ENCODE measurements at regions not wholly inside any gene's neighbourhood (a gene's known extent, or its start where the extent isn't known, plus 50 kb on each side); places are given as distances from the start of the nearest gene placed in this dataset.

DNA sequence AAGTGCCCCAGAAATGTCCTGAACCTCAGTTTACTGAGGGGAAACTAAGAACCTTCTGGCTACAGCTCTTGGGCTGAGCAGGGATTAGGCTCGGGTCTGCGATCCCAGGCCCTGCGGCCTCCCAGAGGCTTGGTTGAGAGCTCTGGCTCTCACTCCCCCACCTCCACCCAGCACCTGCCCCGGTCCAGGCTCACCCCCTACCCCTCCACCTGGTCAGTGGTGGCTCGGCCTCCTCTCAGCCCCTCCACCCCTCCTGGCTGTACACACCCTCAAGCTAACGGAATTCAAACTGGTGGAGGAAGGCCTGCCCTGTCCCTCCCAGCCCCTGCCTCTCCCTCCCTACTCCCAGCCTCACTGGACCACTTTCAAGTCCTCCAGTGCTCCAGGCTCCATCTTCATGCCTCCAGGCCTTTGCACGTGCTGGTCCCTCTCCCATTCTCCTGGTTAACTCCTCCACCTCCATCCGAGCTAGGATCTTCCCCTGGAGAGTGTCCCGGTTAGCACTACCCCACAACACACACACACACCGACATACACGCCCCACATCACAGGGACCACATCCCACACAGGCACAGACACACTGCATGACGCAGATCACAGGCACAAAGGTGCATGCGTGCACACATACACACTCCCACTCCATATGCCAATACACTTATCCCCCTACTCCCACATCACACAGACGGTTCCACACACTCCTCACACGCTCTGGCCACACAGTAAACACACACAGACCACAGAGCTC, 130.9 kb downstream of the C9orf50 start:
- Histone ChIP-seq H4K8ac (ENCODE audit: low read length) (peak overlapping the region; percentile 95), H3K4me3 (ENCODE audit: insufficient read depth in 1 of 2, low read depth in 1 of 2, low read length in 2 of 2) (peak overlapping the region in 1 of 2 experiments; percentile 81), H2AFZ (ENCODE audit: low read depth, low read length) (no peak overlapping the region), H3K9ac (ENCODE audit: low read length) (peak overlapping the region; percentile 92), H3K4ac (ENCODE audit: low read depth in 1 of 2, low read length in 2 of 2) (peak overlapping the region; percentile 89 to 98), H3K23ac (ENCODE audit: low read length in 2 of 2) (peak overlapping the region in 1 of 2 experiments; percentile 27), H3K27ac (ENCODE audit: low read length, poor library complexity, severe bottlenecking) (peak overlapping the region; percentile 98), H2BK12ac (ENCODE audit: low read length in 2 of 2) (peak overlapping the region; percentile 76 to 94), H3K9me3 (ENCODE audit: control insufficient read depth, low read length) (no peaks in the 10 kb centered on the region), H3K27me3 (ENCODE audit: control insufficient read depth in 1 of 2, insufficient read depth in 1 of 2, low read length in 2 of 2) (no peaks in the 10 kb centered on the region), H3K79me1 (replicated peaks; ENCODE audit: low read length, poor library complexity, severe bottlenecking) (peaks cover 6% of the 10 kb centered on the region), H2BK120ac (ENCODE audit: low read depth, low read length) (peak overlapping the region; percentile 97), H3K14ac (ENCODE audit: low read length in 2 of 2) (peak overlapping the region in 1 of 2 experiments; percentile 82), H3K36me3 (ENCODE audit: control insufficient read depth in 1 of 2, insufficient read depth in 2 of 2, low read depth in 1 of 2, low read length in 2 of 2) (peaks cover 12% of the 10 kb centered on the region in 2 experiments), H4K91ac (ENCODE audit: low read length) (peak overlapping the region; percentile 95), H2BK5ac (ENCODE audit: low read depth, low read length, poor library complexity, severe bottlenecking) (peak overlapping the region; percentile 75), H2BK15ac (ENCODE audit: low read depth, poor library complexity, severe bottlenecking) (peak overlapping the region; percentile 92), H2AK5ac (ENCODE audit: low read length, severe bottlenecking) (peak overlapping the region; percentile 95), H3K4me1 (ENCODE audit: control insufficient read depth, insufficient read depth, low read depth, low read length) (peaks cover 70% of the 10 kb centered on the region), H3K4me2 (ENCODE audit: low read length, poor library complexity, severe bottlenecking) (peak overlapping the region; percentile 52), H3K18ac (ENCODE audit: low read depth in 1 of 2, low read length in 2 of 2) (peak overlapping the region; percentile 67 to 98)
- WGBS = 77% methylated on average over 15 of the region's 15 CpGs
- peak; percentile 39 for DNase-seq

DNA sequence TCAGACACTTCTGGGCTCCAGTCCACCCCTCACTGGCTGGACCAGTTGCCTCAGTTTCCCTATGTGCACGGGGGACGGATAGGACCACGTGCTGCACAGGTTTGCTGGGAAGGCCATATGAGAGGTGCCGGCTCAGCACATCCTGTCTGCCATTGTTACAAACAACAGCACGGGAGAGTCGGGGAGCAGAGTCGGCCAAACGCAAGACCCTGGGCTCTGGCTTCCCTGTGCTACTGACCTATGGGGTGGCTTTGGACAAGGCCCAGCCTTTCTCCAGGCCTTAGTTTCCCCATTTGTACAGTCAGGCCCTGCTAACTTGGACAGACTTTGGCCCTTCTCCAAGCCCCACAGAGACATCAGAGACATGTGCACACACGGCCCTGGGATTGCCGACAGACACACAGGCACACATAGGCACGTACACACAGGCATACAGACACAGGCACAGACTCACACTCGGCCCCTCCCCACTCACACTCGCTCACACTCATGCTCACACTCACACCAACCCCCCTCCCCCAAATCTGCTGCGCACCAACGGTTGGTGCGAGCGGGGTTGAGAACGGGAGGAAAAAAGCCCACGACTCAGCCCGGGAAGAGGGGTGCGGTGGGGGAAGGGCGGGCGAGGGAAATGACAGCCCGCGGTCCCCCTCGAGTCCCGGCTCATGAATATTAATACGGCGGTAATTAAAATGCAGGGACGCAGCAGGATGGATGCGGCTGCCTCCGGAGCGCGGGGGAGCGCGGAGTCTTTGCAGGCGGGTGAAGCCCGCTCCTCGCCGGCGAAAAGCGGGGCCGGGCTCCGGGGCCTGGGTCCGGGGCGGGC, 133.0 kb downstream of the C9orf50 start:
- Histone ChIP-seq H3K27ac (ENCODE audit: low read length, poor library complexity, severe bottlenecking) (peak overlapping the region; percentile 92), H2BK12ac (ENCODE audit: low read length in 2 of 2) (peak overlapping the region; percentile 81 to 100), H3K4me1 (ENCODE audit: control insufficient read depth, insufficient read depth, low read depth, low read length) (peaks cover 74% of the 10 kb centered on the region), H3K4ac (ENCODE audit: low read depth in 1 of 2, low read length in 2 of 2) (peak overlapping the region; percentile 90 to 99), H2BK120ac (ENCODE audit: low read depth, low read length) (peak overlapping the region; percentile 98), H3K27me3 (ENCODE audit: control insufficient read depth in 1 of 2, insufficient read depth in 1 of 2, low read length in 2 of 2) (no peaks in the 10 kb centered on the region), H3K4me3 (ENCODE audit: insufficient read depth in 1 of 2, low read depth in 1 of 2, low read length in 2 of 2) (peak overlapping the region in 1 of 2 experiments; percentile 60), H3K14ac (ENCODE audit: low read length in 2 of 2) (peak overlapping the region in 1 of 2 experiments; percentile 94), H3K36me3 (ENCODE audit: control insufficient read depth in 1 of 2, insufficient read depth in 2 of 2, low read depth in 1 of 2, low read length in 2 of 2) (peaks cover 7 to 8% of the 10 kb centered on the region in 2 experiments), H3K79me1 (replicated peaks; ENCODE audit: low read length, poor library complexity, severe bottlenecking) (peaks cover 7% of the 10 kb centered on the region), H3K9me3 (ENCODE audit: control insufficient read depth, low read length) (no peaks in the 10 kb centered on the region), H4K91ac (ENCODE audit: low read length) (peak overlapping the region; percentile 99), H3K23ac (ENCODE audit: low read length in 2 of 2) (peak overlapping the region in 1 of 2 experiments; percentile 60), H2BK5ac (ENCODE audit: low read depth, low read length, poor library complexity, severe bottlenecking) (peak overlapping the region; percentile 80), H3K18ac (ENCODE audit: low read depth in 1 of 2, low read length in 2 of 2) (peak overlapping the region; percentile 98 to 100), H3K9ac (ENCODE audit: low read length) (peak overlapping the region; percentile 95), H4K8ac (ENCODE audit: low read length) (peak overlapping the region; percentile 71), H2AFZ (ENCODE audit: low read depth, low read length) (peak overlapping the region; percentile 23), H3K4me2 (ENCODE audit: low read length, poor library complexity, severe bottlenecking) (peak overlapping the region; percentile 24), H2AK5ac (ENCODE audit: low read length, severe bottlenecking) (peak overlapping the region; percentile 49), H2BK15ac (ENCODE audit: low read depth, poor library complexity, severe bottlenecking) (peak overlapping the region; percentile 96)
- peak; percentile 81 for DNase-seq
- WGBS = 15% methylated on average over 36 of the region's 46 CpGs

DNA sequence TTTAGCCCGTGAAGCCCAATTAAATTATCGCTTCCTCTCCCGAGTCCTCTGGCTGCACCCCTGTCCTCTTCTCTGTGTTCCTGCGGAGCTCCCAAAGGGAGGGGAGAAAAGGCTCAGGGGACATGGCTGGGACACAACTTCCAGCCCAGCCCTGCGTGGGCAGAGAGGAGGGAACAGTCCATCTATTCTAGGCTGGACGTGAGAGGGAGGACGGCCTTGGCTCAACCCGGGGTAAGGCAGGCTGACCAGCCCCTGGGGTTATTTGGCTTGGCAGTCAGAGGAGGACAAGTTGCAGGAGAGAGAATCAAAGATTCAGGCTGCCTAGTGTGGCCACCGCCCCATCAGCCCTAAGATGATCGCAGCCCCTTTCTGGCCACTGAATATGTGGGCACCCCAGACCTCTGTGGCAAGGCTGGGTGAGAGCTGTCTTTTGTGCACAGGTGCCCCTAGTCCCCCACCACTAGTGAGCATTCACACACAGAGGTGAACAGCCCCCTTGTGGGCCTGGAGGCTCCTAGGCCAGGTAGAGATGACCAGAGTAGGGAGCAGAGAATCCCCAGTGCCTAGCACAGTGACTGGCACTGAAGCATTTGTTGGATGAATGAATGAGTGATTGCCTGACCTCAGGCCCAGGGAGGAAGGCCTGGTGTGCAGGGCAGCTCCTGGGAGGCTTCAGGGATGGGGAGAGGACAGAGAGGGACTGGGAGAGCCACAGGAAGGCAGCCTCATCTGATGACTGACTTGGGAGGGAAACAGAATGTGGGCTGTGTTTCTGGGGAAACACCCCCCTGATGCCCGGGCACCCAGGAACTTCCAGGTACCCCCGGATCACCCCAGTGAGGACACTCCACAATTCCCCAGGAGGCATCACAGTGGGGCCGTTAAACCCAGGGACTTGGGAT, 133.9 kb downstream of the C9orf50 start:
- peak; percentile 42 for DNase-seq
- peak overlapping the region; percentile 96 for H2BK15ac ChIP-seq (ENCODE audit: low read depth, poor library complexity, severe bottlenecking)
- H3K9ac ChIP-seq (ENCODE audit: low read length) = peak overlapping the region; percentile 95
- H4K91ac ChIP-seq (ENCODE audit: low read length) = peak overlapping the region; percentile 99
- peak overlapping the region; percentile 92 for H3K27ac ChIP-seq (ENCODE audit: low read length, poor library complexity, severe bottlenecking)
- H3K27me3 ChIP-seq (ENCODE audit: control insufficient read depth in 1 of 2, insufficient read depth in 1 of 2, low read length in 2 of 2) = no peaks in the 10 kb centered on the region
- peak overlapping the region in 1 of 2 experiments; percentile 94 for H3K14ac ChIP-seq (ENCODE audit: low read length in 2 of 2)
- H3K18ac ChIP-seq (ENCODE audit: low read depth in 1 of 2, low read length in 2 of 2) = peak overlapping the region; percentile 98 to 100
- peaks cover 0 to under 1% of the 10 kb centered on the region in 2 experiments for H3K36me3 ChIP-seq (ENCODE audit: control insufficient read depth in 1 of 2, insufficient read depth in 2 of 2, low read depth in 1 of 2, low read length in 2 of 2)
- H3K9me3 ChIP-seq (ENCODE audit: control insufficient read depth, low read length) = no peaks in the 10 kb centered on the region
- H2BK12ac ChIP-seq (ENCODE audit: low read length in 2 of 2) = peak overlapping the region; percentile 81 to 100
- peaks cover 72% of the 10 kb centered on the region for H3K4me1 ChIP-seq (ENCODE audit: control insufficient read depth, insufficient read depth, low read depth, low read length)
- no peak overlapping the region for H2BK5ac ChIP-seq (ENCODE audit: low read depth, low read length, poor library complexity, severe bottlenecking)
- WGBS = 77% methylated on average over 13 of the region's 13 CpGs
- H2AK5ac ChIP-seq (ENCODE audit: low read length, severe bottlenecking) = peak overlapping the region; percentile 49
- H3K23ac ChIP-seq (ENCODE audit: low read length in 2 of 2) = no peak overlapping the region
- H4K8ac ChIP-seq (ENCODE audit: low read length) = peak overlapping the region; percentile 71
- no peak overlapping the region for H3K4me2 ChIP-seq (ENCODE audit: low read length, poor library complexity, severe bottlenecking)
- peak overlapping the region; percentile 98 for H2BK120ac ChIP-seq (ENCODE audit: low read depth, low read length)
- peak overlapping the region in 1 of 2 experiments; percentile 60 for H3K4me3 ChIP-seq (ENCODE audit: insufficient read depth in 1 of 2, low read depth in 1 of 2, low read length in 2 of 2)
- H2AFZ ChIP-seq (ENCODE audit: low read depth, low read length) = no peak overlapping the region
- H3K79me1 ChIP-seq (replicated peaks; ENCODE audit: low read length, poor library complexity, severe bottlenecking) = peaks cover 5% of the 10 kb centered on the region
- peak overlapping the region; percentile 90 to 99 for H3K4ac ChIP-seq (ENCODE audit: low read depth in 1 of 2, low read length in 2 of 2)

Data from mesenchymal stem cell (in vitro differentiated cells and primary cell).